Astrocyte of the spinal cord (primary cell): ENCODE measurements at regions not wholly inside any gene's neighbourhood (a gene's known extent, or its start where the extent isn't known, plus 50 kb on each side); places are given as distances from the start of the nearest gene placed in this dataset.

Source experiments
- DNase-seq: peaks from one replicate; pipeline ENCODE4 v3.0.0; 2011; ENCODE audit warnings: low read depth, low spot score
- H3K4me3 ChIP-seq: 2 replicates; pipeline ENCODE4 v1.5.1; 2011; ENCODE audit warnings: low read depth, mild to moderate bottlenecking, low read length, moderate library complexity
- in situ Hi-C: cut with HindIII; loops from 2 replicates; pipeline ENCODE4 v1.10.0; 2017; ENCODE audit warnings: low sequenced_read_pairs
- TF ChIP-seq, protein P1 (sequence below): IDR thresholded peaks from 2 replicates; pipeline ENCODE4 v1.5.1; 2012; ENCODE audit warnings: low read depth, mild to moderate bottlenecking, low read length, inconsistent platforms

DNA sequence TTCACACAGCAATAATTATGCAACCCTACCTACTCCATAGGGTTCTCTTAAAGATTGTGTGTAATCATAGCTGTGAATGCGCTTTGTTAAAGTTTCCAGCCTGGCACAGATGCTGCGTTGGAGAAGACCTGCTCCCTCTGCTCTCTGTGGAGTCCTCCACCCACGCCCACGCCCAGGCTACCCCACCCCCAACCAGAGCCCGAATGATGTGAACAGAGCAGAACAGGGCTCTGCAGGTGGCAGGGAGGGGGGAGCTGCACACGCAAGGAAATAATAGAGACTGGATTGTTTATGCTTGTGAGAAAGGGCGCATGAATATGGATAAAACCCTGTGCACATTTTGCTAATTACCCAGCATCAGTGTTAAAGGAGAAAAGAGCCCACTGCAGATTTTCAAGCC is 447.5 kb downstream of the BCL11A start:
- in situ Hi-C loops: no loop called here
- DNase-seq: no peak

DNA sequence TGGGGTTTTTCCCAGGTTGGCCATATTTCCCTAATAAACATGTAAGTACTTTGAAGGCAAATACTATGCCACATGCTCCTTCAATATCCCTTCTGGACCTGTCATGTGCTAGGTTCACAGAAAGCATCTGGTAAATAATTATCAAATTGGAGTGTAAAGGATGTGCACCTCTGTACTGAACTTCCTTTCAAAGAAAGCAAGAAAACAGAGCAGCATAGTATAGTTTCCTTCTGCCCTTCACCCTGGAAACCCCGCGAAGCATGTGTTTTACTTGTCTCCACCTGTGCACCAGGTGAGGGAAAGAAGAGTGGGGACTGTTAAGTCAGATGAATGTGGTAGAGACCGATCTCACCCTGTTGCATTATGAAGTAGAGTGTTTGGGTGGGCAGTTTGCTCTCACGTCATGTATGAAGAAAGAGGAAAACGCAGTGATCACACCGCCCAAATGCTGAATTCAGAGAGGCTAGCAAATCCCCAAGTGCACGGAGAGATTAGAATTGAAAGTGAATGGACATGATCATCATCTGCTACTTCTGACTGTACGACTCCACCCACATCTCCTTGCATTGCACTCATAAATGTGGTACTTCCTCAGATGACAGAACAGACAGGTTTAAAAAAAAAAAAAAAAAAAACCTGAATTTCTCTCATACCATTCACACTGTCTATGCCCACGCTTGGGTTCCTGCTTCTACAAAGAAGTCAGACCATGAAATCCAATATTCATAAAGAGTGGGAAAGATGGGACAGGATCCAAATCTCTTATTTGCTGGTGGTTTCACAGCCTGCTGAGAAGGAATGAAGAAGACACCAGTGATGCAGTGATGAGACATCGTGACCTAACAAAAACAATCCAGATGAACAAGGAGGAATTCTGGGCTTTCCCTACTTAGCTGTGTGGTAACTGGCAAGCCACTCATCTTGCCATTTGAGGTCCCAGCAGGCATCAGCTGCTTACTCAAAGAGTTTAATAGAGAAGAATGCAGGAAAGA is 448.6 kb downstream of the BCL11A start:
- no peak overlapping the region for H3K4me3 ChIP-seq
- peak; percentile 1 for DNase-seq
- in situ Hi-C loops: no loop called here
- TF ChIP-seq, protein P1, sequence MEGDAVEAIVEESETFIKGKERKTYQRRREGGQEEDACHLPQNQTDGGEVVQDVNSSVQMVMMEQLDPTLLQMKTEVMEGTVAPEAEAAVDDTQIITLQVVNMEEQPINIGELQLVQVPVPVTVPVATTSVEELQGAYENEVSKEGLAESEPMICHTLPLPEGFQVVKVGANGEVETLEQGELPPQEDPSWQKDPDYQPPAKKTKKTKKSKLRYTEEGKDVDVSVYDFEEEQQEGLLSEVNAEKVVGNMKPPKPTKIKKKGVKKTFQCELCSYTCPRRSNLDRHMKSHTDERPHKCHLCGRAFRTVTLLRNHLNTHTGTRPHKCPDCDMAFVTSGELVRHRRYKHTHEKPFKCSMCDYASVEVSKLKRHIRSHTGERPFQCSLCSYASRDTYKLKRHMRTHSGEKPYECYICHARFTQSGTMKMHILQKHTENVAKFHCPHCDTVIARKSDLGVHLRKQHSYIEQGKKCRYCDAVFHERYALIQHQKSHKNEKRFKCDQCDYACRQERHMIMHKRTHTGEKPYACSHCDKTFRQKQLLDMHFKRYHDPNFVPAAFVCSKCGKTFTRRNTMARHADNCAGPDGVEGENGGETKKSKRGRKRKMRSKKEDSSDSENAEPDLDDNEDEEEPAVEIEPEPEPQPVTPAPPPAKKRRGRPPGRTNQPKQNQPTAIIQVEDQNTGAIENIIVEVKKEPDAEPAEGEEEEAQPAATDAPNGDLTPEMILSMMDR: no peak

More for the DNA sequence above, 447.5 kb downstream of the BCL11A start:
- TF ChIP-seq, protein P1: no peak
- no peak overlapping the region for H3K4me3 ChIP-seq

DNA sequence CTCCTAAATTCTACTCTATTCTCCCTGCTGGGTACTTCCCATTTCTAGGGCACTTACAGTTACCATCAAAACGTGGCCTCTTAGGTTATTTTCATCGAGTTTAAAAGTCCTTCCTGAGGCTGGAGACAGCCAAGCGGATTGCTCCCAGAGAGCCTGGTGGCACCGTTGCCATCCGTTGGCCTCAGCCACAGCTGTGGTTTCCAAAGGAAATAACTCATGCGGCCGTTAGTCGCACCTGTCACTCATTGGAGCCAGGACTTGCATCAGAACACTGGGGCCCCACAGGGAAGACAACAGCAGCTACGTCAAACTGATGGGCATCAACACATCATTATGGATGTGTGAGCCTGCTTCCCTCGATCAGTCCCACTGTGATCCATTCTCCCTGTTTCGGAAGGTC is 453.4 kb downstream of the BCL11A start:
- no peak for DNase-seq
- in situ Hi-C loops: no loop called here
- no peak overlapping the region for H3K4me3 ChIP-seq
- TF ChIP-seq, protein P1: no peak

DNA sequence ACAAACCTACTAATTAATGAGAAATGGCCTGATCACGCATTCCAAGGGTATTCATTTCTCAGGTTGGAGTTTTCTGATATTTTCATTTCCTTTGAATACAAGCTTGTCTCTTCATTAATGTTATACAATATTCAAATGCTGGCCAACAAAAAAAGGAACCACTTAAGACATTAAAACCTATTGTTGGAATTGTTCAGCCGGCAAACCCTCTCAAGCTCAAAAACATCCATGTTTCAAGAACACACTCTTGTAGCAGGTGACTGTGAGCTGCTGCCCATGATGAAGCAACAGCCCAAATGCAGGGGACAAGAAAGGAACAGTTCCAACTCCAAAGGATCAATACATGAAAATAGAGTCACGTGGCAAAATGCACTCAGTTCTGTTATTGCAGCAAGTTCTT is 454.5 kb downstream of the BCL11A start:
- no peak overlapping the region for H3K4me3 ChIP-seq
- DNase-seq: no peak
- TF ChIP-seq, protein P1: no peak
- in situ Hi-C loops: no loop called here

DNA sequence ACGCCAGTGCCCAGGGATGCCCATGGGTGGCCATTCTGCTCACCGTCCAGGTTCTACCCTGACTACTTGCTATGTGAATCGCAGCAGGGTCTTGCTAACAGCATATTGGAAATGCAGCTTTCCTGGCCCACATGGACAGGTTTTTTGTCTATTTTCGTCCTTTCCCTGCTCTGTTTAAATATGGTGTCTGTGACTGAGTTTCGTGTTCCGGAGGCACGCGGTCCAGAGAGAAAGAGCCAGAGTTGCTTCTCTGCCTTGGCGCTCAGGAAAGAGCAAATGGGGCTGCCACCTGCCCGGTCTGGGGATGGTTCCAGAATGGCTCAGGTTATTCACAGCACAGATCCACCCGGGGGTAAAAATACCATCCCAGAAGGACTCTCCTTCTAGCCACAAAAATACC is 456.2 kb downstream of the BCL11A start:
- in situ Hi-C loops: no loop called here
- no peak overlapping the region for H3K4me3 ChIP-seq
- TF ChIP-seq, protein P1: no peak
- no peak for DNase-seq

DNA sequence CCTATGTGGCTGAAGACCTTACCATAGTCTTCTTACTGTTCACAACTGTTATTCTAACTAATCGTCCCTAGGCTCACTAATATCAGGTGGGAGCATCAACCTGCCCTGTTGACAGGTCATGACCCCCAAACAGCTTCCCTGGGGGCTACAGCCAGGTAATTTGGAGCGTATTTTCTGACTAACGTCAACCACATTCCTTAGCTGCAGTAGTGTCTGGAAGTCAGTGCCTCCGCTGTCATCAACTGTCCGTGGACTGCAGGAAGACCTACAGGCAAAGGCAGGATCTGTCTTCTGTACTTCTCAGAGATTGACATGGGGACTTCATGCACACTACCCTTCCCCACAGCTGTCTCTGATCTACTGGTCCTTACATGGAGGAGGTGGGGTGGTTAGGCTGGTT is 456.9 kb downstream of the BCL11A start:
- DNase-seq: no peak
- in situ Hi-C loops: no loop called here
- no peak overlapping the region for H3K4me3 ChIP-seq
- TF ChIP-seq, protein P1: no peak
